GM18505 (cell line): ENCODE measurements at regions not wholly inside any gene's neighbourhood (a gene's known extent, or its start where the extent isn't known, plus 50 kb on each side); places are given as distances from the start of the nearest gene placed in this dataset.

ENCODE experiments used
- ATAC-seq: cut with Tn5 transposase; IDR thresholded peaks from one replicate; pipeline ENCODE4 v1.9.1; 2021; ENCODE audit not compliant: unreplicated experiment
- POLR2A ChIP-seq: IDR thresholded peaks from 4 replicates; pipeline ENCODE4 v1.6.1; 2011; ENCODE audit warnings: borderline replicate concordance; ENCODE audit not compliant: insufficient read depth, insufficient read length; ENCODE audit errors: extremely low read depth

DNA sequence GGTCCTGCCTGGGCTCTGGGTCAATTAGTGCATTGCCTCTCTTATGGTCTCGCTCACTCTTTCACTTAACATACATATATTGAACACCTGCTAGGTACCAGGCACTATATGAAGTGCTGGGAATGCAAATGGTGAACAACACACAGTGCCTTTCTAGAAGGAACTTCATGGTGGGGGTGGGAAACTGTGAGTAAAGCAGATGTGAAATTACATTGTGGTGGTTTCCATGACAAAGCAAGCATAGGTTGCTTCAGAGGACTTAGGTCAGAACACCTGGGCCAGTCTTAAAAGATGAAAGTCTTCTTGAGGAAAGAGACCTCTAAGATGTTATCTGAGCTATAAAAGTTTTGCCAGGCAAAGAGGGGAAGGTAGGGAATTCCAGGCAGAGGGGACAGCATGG, 231.3 kb downstream of the BUD13 start:
- TF ChIP-seq POLR2A: no peak

DNA sequence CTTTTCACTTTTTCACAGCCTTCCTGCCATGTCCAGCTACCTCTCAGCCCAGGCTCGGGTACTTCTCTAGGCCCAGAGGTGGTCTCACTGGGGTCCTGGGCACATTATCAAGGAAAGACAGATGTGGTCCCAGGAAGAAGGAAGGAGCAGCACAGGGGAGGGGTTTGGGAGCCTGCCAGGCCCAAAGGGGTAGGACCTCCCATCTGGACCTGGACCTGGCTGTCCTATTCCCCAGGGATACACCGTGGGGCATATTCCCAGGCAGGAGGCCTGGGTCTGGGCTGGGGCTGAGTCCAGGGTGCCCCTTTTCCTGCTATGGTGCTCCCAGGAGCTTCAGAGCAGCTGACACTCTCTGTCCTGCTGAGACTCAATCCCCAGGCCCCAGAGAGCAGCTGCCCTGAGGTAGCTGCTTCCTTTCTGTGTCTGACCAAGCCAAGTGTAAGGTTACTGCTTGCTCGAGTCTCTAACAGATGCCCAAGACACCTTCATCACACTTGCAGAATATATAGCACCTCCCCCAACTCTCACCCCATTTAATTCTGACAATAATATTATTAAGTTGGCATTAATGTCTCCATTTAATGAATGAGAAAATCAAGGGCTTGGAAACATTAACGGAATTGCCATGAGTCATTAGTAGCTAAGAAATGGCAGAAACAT, 232.0 kb downstream of the BUD13 start:
- no peak for TF ChIP-seq POLR2A
- ATAC-seq: no peak

More for the DNA sequence above, 231.3 kb downstream of the BUD13 start:
- no peak for ATAC-seq

GRCh38 chr11:116539836-116540418, 232.9 kb downstream of the BUD13 start:
- no peak for TF ChIP-seq POLR2A
- no peak for ATAC-seq

GRCh38 chr11:116539211-116539610, 233.6 kb downstream of the BUD13 start:
- no peak for ATAC-seq
- no peak for TF ChIP-seq POLR2A

DNA sequence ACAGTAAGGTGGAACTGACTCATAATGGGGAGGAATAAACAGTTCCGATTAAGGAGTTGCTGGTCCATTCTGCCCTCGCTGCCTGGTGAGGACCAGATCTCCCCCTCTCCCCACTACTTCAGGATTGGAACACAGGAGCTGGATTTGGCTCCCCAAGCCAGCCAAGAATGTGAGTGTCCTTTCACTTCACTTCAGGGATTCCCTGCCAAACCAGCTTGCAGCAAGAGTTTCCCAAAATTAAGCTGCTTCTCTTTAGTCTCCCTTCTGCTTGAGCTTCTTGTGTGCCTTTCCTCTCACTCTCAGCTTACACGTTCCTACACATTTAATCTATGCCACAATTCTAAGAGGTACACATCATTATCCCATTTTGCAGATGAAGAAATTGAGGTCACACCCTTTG, 234.1 kb downstream of the BUD13 start:
- no peak for TF ChIP-seq POLR2A
- no peak for ATAC-seq

DNA sequence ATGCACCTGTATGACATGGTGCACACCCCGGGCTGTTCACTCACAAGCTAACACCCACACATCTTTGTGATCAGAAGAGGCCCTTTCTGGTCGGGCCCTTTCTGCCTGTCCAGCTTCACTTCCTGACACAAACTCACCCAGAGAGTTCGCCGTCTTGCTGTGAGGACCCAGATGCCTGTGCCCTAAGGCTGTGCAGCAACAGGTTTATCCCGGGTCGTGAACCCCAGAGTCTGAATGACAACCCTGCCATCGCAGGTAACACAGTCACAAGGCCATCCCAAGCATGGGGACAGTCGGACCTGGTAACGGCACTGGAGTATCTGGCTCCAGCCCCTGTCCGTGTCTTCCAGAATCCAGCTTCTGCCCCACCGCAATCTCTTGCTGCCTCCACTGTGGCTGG, 235.1 kb downstream of the BUD13 start:
- ATAC-seq: no peak
- no peak for TF ChIP-seq POLR2A

DNA sequence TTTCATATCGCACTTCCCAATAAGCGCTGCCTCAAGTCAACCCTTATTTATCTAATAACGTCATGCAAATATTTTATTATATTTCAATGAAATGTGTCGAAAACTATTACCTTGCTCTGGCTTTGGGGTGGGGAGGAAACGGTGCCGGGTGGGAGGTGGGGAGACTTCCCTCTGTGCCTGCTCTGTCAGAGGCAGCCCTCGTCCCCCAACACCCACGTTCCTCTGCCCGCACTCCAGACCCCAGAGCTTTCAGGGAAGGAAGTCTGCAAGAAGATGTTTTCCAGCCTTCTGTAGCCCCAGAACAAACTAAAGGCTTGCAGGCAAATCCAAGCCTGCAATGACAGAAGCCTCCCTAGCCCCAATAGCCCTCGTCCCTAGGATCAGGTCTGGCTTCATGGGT, 235.7 kb downstream of the BUD13 start:
- no peak for TF ChIP-seq POLR2A
- ATAC-seq: no peak

- no peak for ATAC-seq
Measured at GRCh38 chr11:116536416-116536815, 236.4 kb downstream of the BUD13 start.

GRCh38 chr11:116535994-116536393, 236.8 kb downstream of the BUD13 start:
- ATAC-seq: no peak
- TF ChIP-seq POLR2A: no peak

More at GRCh38 chr11:116536416-116536815, 236.4 kb downstream of the BUD13 start:
- TF ChIP-seq POLR2A: no peak

DNA sequence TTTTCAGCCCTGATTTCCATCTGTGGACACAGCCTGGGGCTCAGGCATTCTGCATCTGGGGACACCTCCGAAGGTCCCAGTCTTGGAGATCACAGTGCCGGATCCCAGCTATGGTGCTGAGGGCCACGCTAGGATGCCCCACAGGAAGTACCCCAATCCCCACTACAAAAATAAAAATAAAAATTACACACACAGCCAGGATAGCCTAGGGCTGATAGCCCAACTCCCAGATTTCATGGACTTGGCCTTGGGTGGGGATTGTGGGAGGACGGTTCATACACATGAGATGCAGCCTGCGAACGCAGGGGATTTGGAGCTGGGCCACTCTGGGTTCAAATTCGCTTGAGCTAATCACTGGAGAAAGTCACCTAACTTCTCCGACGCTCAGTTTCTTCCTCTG, 237.7 kb downstream of the BUD13 start:
- ATAC-seq: no peak
- no peak for TF ChIP-seq POLR2A

GRCh38 chr11:116534270-116534975, 238.4 kb downstream of the BUD13 start:
- ATAC-seq: no peak
- TF ChIP-seq POLR2A: no peak

DNA sequence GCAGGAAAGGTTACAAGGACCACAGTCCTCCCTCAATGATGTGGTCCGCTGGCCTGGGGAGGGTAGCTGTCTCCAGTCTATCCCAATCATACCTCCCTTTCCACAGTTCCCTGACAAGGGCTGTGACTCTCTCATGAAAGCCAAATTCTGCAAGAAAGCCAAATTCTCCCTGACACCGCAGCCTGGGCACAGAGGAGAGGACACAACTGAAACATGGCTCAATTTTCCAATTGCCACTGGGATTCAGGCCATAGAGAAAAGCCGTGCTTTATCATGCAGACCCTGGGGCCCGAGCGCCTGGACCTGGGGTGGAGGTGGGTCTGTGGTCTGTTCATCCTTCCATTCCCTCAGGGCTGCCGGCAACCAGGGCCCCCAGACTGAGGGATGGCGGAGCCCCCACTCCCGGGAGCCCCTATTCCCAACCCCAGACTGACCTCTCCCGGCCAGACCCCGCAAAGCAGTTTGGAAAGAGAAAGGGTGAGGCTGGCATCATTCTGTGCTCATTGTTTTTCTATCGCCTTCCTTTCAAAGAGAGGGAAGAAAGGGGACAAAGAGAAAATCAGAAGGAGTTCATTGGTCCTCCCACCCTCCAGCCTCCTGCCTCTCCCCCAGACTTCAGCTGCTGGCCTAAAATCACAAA, 239.5 kb downstream of the BUD13 start:
- ATAC-seq: no peak
- no peak for TF ChIP-seq POLR2A

DNA sequence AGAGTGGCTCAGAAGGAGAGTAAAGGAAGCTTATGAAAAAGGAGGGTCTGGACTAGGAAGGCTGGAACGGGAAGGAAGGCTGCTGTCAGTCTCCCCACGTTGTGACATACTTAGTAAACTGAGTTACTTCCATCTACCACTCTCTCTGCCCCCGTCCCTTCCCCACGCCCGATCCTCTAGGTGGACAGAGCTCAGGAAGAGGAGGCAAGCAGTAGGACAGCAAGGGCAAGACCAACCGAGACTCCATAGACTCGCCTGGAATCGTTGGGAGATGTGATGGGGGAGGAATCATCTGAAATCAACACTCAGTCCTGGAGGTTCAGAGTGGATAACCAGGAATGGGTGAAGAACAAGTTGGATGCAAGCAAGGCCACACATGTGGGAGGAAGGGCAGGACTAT, 240.7 kb downstream of the BUD13 start:
- TF ChIP-seq POLR2A: no peak
- ATAC-seq: no peak
